ENCODE measurements at regions not wholly inside any gene's neighbourhood (a gene's known extent, or its start where the extent isn't known, plus 50 kb on each side); places are given as distances from the start of the nearest gene placed in this dataset.

GRCh38 chr13:50742968-50743367 is 100.5 kb downstream of the DLEU7 start:
- TF ChIP-seq CTCF (conservative IDR thresholded peaks at IDR 0.05 in 1 of 2, IDR thresholded peaks at IDR 0.05 in 1 of 2; ENCODE audit: low read depth in 1 of 2, low read length in 2 of 2) (no peak), EZH2 (IDR thresholded peaks at IDR 0.05; ENCODE audit: low read length, missing control alignments) (no peak)

Data from fibroblast of lung (primary cell).